ENCODE measurements at regions not wholly inside any gene's neighbourhood (a gene's known extent, or its start where the extent isn't known, plus 50 kb on each side); places are given as distances from the start of the nearest gene placed in this dataset.

GRCh38 chr1:220954321-220955075, 75.3 kb downstream of the HLX start:
- TF ChIP-seq GATA2 (IDR thresholded peaks at IDR 0.05; ENCODE audit: low read depth, low read length): no peak
- TF ChIP-seq GATA3 (IDR thresholded peaks at IDR 0.05; ENCODE audit: low read depth, low read length): no peak

All from SH-SY5Y (cell line).